Esophagus muscularis mucosa (tissue), 4 donors: ENCODE measurements at regions not wholly inside any gene's neighbourhood (a gene's known extent, or its start where the extent isn't known, plus 50 kb on each side); places are given as distances from the start of the nearest gene placed in this dataset.
"Not testable (repeated sequence)": the region's sequence is repeated elsewhere in the genome, so short reads cannot be mapped to it uniquely, and the experiment has no call there.

Experiments
- DNase-seq: peaks from one replicate; pipeline ENCODE4 v3.0.0-alpha.2; 2017; ENCODE audit errors: extremely low spot score
- H3K27ac ChIP-seq, 4 donors: fragments of 200-600 bp; sonication (generic); replicated peaks in 1 of 4; 1 replicate in 3 of 4; 2 replicates in 1 of 4; pipeline ENCODE4 v1.5.1; 2016 to 2019; ENCODE audit warnings: mild to moderate bottlenecking in 1 of 4
- H3K27me3 ChIP-seq, 4 donors: fragments of 200-600 bp; sonication (generic); one replicate each; pipeline versions ENCODE4 v1.5.1 to v1.6.0; 2016 to 2019
- H3K36me3 ChIP-seq, 4 donors: fragments of 200-600 bp; sonication (generic); one replicate each; pipeline ENCODE4 v1.5.1; 2016 to 2019
- H3K4me1 ChIP-seq, 4 donors: fragments of 200-600 bp; sonication (generic); one replicate each; pipeline ENCODE4 v1.5.1; 2016 to 2019
- H3K4me3 ChIP-seq, 4 donors: fragments of 200-600 bp; sonication (generic); 1 replicate in 2 of 4; 2 replicates in 2 of 4; pipeline ENCODE4 v1.5.1; 2016 to 2019; ENCODE audit warnings: mild to moderate bottlenecking in 4 of 4, moderate library complexity in 1 of 4
- H3K9me3 ChIP-seq, 4 donors: fragments of 200-600 bp; sonication (generic); 1 replicate in 3 of 4; 2 replicates in 1 of 4; pipeline ENCODE4 v1.5.1; 2016 to 2019
- EP300 ChIP-seq: sonication (generic); formaldehyde crosslinking; IDR thresholded peaks from one replicate; pipeline ENCODE4 v1.6.1; 2017; ENCODE audit warnings: antibody characterized with exemption
- POLR2A ChIP-seq: fragments of 450-650 bp; IDR thresholded peaks from one replicate; pipeline ENCODE4 v1.6.1; 2017; ENCODE audit warnings: antibody characterized with exemption, moderate library complexity, mild to moderate bottlenecking, low read depth
- POLR2AphosphoS5 ChIP-seq, 2 donors: sonication (generic); formaldehyde crosslinking; IDR thresholded peaks; one replicate each; pipeline ENCODE4 v1.6.1; 2017; ENCODE audit warnings: antibody characterized with exemption in 2 of 2
- WGBS: methylation state at CpG from one replicate; pipeline ENCODE4 v1.1.5; 2018; 5-methylcytosine and 5-hydroxymethylcytosine counted together
- intact Hi-C: fragments of 100-400 bp; cut with DNase I; formaldehyde crosslinking; loops from one replicate; pipeline ENCODE4 v1.15.1; 2023
- TF ChIP-seq, protein P1 (sequence below), 3 experiments: fragments of 200-600 bp in 2 of 3; fragments of 450-650 bp in 1 of 3; sonication (generic) in 2 of 3; IDR thresholded peaks; one replicate each; pipeline ENCODE4 v1.5.1; 2017 to 2019; ENCODE audit warnings: antibody characterized with exemption in 3 of 3, mild to moderate bottlenecking in 2 of 3, moderate library complexity in 1 of 3

DNA sequence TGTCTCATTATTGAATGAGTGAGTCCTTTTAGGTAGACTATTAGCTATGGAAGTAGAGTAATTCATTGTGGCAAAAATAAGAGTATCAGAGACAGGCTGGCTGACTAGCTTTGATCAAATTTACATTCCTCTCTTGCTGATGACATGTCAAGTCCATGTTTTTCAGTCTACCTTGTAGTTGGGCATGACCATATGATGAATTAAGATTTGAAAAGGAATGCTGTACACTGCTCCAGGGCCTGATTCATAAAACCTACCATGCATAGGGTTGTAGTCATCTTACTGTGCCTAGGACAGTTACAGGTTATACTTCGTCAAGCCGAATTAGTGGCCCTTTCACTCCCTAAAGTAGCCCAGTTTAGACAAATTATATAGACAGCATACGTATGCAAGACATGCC, 545.7 kb upstream of the MIS18BP1 start:
- Histone ChIP-seq H3K27ac (no peak overlapping the region), H3K4me1 (no peaks in the 10 kb centered on the region), H3K27me3 (no peaks in the 10 kb centered on the region), H3K9me3 (no peaks in the 10 kb centered on the region), H3K36me3 (no peaks in the 10 kb centered on the region), H3K4me3 (no peak overlapping the region)
- intact Hi-C loops = no loop called here
- TF ChIP-seq POLR2A (no peak), POLR2AphosphoS5 (IDR thresholded peaks at IDR 0.05) (no peak), EP300 (no peak)
- TF ChIP-seq, protein P1, sequence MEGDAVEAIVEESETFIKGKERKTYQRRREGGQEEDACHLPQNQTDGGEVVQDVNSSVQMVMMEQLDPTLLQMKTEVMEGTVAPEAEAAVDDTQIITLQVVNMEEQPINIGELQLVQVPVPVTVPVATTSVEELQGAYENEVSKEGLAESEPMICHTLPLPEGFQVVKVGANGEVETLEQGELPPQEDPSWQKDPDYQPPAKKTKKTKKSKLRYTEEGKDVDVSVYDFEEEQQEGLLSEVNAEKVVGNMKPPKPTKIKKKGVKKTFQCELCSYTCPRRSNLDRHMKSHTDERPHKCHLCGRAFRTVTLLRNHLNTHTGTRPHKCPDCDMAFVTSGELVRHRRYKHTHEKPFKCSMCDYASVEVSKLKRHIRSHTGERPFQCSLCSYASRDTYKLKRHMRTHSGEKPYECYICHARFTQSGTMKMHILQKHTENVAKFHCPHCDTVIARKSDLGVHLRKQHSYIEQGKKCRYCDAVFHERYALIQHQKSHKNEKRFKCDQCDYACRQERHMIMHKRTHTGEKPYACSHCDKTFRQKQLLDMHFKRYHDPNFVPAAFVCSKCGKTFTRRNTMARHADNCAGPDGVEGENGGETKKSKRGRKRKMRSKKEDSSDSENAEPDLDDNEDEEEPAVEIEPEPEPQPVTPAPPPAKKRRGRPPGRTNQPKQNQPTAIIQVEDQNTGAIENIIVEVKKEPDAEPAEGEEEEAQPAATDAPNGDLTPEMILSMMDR (IDR thresholded peaks at IDR 0.05) = no peak
- 85% methylated on average over 3 of the region's 3 CpGs for WGBS
- DNase-seq = no peak

DNA sequence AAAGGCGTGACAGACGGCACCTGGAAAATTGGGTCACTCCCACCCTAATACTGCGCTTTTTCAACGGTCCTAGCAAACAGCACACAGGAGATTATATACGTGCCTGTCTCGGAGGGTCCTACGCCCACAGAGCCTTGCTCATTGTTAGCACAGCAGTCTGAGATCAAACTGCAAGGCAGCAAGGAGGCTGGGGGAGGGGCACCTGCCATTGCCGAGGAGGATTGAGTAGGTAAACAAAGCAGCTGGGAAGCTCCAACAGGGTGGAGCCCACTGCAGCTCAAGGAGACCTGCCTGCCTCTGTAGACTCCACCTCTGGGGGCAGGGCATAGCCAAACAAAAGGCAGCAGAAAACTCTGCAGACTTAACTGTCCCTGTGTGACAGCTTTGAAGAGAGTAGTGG, 543.0 kb upstream of the MIS18BP1 start:
- H3K9me3 ChIP-seq, H3K27ac ChIP-seq, H3K4me1 ChIP-seq, intact Hi-C loops, H3K36me3 ChIP-seq, H3K27me3 ChIP-seq, DNase-seq, H3K4me3 ChIP-seq: not testable (repeated sequence)
- WGBS = 81% methylated on average over 8 of the region's 8 CpGs

DNA sequence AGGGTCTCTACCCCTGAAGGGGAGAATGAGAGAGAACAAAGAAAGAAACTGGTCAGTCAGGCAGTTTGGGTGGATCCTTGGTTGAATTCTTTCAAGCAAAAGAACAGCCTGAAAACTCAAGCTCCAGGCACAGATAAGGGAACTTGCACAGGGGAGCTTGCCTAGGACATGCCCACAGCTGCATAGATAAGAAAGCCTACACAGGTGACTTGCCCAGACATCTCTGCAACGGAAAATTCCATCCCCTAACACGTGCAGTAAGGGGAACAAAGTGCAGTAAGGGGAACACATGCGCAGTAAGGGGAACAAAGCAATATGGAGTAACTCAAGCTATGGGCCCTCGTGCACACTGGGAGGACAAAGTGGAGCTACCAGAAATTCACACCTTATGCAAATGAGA, 540.1 kb upstream of the MIS18BP1 start:
- 85% methylated on average over 4 of the region's 4 CpGs for WGBS
- TF ChIP-seq EP300 = no peak
- TF ChIP-seq, protein P1 (IDR thresholded peaks at IDR 0.05) = no peak
- no peak for TF ChIP-seq POLR2A
- TF ChIP-seq POLR2AphosphoS5 (IDR thresholded peaks at IDR 0.05) = no peak

DNA sequence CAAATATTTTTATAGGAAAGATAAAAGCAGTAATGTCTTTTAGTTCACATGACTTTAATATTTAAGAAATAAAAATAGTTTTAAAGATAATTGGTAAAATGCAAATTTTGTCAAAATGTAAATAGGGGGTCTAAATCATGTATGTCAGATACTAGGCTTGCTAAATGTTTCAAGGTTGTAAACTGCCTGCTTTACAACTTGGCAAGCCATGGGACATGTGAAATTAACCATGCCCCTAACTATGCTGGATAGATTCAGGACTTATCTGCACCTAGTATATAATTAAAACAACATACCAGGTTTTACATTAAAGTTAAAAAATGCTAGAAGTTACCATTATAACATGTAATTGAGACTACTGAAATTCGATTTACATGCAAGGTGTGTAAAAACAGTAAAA, 537.3 kb upstream of the MIS18BP1 start:
- TF ChIP-seq POLR2AphosphoS5 (IDR thresholded peaks at IDR 0.05) (no peak), EP300 (no peak)
- intact Hi-C loops = no loop called here
- 67% methylated on average over 1 of the region's 1 CpG for WGBS

More for the DNA sequence above, 540.1 kb upstream of the MIS18BP1 start:
- Histone ChIP-seq H3K36me3 (no peaks in the 10 kb centered on the region), H3K27ac (no peak overlapping the region), H3K27me3 (no peaks in the 10 kb centered on the region), H3K4me1 (no peaks in the 10 kb centered on the region), H3K4me3 (no peak overlapping the region), H3K9me3 (peaks cover 0 to 5% (median 0%) of the 10 kb centered on the region in 4 donors)
- DNase-seq = no peak
- intact Hi-C loops = no loop called here

DNA sequence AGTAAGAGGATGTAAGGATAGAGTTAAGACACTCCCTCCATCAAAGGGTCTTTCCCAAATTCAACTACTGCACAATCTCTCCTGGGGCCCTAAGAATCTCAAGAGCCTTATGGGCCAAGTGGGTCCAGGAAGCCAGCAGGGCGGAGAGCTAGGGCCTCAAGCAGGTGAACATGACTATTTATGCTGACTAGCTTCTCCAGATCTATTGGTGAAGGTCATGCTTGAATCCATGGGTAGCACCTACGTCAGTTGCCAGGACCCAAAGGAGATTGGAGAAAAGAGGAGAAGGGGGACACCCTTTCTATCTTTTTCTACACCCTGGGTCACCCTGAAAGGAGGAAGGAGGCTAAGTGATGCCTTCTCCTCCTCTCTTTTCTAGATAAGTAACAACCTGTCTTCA, 534.2 kb upstream of the MIS18BP1 start:
- intact Hi-C loops = no loop called here
- WGBS = 85% methylated on average over 2 of the region's 2 CpGs
- TF ChIP-seq, protein P1 (IDR thresholded peaks at IDR 0.05) = no peak
- TF ChIP-seq POLR2A (no peak), EP300 (no peak), POLR2AphosphoS5 (IDR thresholded peaks at IDR 0.05) (no peak)

More for the DNA sequence above, 537.3 kb upstream of the MIS18BP1 start:
- DNase-seq = no peak
- no peak overlapping the region for H3K27ac ChIP-seq
- peaks cover 0 to 26% (median 13%) of the 10 kb centered on the region in 4 donors for H3K9me3 ChIP-seq
- H3K27me3 ChIP-seq = no peaks in the 10 kb centered on the region
- no peak overlapping the region for H3K4me3 ChIP-seq
- no peaks in the 10 kb centered on the region for H3K36me3 ChIP-seq
- no peaks in the 10 kb centered on the region for H3K4me1 ChIP-seq

DNA sequence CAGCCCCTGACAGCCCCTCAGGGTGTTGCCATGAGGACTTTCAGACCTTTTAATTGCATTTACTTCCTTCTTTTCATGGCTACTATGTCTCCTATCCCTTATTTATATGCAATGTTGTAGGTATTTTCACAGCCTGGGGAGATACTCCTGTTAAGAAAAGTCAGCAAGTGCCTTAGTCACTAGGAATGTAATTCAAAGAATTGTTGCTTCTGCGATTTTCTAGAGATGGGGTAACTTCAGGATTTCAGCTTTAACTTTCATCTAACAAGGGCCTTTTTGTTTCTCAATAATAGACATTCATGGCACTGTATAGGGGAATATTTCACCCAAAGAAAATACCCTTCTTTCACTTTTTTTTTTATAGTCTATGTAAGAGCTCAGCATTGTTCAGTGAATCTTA, 533.3 kb upstream of the MIS18BP1 start:
- DNase-seq = no peak
- Histone ChIP-seq H3K36me3 (no peaks in the 10 kb centered on the region), H3K9me3 (peaks cover 0 to 26% (median 16%) of the 10 kb centered on the region in 4 donors), H3K27me3 (no peaks in the 10 kb centered on the region), H3K27ac (no peak overlapping the region), H3K4me1 (no peaks in the 10 kb centered on the region), H3K4me3 (no peak overlapping the region)
- no peak for TF ChIP-seq EP300
- no peak for TF ChIP-seq POLR2AphosphoS5 (IDR thresholded peaks at IDR 0.05)
- TF ChIP-seq, protein P1 (IDR thresholded peaks at IDR 0.05) = no peak
- no peak for TF ChIP-seq POLR2A
- intact Hi-C loops = no loop called here
- WGBS = 82% methylated on average over 1 of the region's 1 CpG

More for the DNA sequence above, 534.2 kb upstream of the MIS18BP1 start:
- Histone ChIP-seq H3K9me3 (peaks cover 0 to 26% (median 16%) of the 10 kb centered on the region in 4 donors), H3K27me3 (no peaks in the 10 kb centered on the region), H3K4me1 (no peaks in the 10 kb centered on the region), H3K27ac (no peak overlapping the region), H3K4me3 (no peak overlapping the region), H3K36me3 (no peaks in the 10 kb centered on the region)
- no peak for DNase-seq
